ENCODE measurements at regions not wholly inside any gene's neighbourhood (a gene's known extent, or its start where the extent isn't known, plus 50 kb on each side); places are given as distances from the start of the nearest gene placed in this dataset.

DNA sequence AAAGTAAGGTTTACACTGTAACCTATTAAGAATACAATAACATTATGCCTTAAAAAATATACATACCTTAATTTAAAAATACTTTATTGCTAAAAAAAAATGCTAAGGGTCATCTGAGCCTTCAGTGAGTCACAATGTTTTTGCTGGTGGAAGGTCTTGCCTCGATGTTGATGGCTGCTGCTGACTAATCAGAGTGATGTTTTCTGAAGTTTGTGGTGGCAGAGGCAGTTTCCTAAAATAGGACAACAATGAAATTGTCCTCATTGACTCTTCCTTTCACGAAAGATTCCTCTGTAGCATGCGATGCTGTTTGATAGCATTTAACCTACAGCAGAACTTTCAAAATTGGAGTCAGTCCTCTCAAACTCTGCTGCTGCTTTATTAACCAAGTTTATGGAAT, 97.6 kb downstream of the FAT3 start:
- no peak for DNase-seq

DNA sequence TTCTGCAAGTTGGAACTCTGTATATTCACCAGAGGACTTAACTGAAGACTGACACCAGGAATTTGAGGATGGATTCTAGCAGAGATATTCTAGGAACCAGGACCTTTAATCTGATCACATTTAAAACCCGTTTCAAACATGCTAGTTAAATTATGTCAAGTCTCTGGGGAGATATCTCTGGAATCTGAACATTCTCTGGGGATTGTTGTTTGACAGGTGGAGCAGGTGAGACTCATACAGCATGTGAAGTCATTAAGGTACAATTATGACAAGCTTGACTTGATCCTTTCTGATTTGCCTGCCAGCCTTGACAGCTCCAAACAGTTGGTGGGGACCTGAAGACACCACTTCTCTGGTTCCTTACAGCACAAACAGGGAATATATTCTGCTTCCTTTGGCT, 100.3 kb downstream of the FAT3 start:
- DNase-seq: no peak

DNA sequence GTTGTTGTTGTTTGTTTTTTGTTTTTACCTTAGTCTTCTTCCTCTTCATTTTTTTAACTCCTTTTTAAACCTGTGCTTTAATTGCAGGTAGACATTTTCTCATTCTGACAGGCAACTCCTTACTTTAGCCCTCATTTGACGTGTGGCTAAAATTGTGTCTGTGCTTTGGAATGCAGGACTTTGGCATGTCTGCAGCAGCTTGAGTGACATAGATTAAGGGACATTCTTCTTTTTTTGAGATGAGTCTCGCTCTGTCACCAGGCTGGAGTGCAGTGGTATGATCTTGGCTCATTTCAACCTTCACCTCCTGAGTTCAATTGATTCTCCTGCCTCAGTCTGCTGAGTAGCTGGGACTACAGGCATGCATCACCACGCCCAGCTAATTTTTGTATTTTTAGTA, 100.8 kb downstream of the FAT3 start:
- no peak for DNase-seq

DNA sequence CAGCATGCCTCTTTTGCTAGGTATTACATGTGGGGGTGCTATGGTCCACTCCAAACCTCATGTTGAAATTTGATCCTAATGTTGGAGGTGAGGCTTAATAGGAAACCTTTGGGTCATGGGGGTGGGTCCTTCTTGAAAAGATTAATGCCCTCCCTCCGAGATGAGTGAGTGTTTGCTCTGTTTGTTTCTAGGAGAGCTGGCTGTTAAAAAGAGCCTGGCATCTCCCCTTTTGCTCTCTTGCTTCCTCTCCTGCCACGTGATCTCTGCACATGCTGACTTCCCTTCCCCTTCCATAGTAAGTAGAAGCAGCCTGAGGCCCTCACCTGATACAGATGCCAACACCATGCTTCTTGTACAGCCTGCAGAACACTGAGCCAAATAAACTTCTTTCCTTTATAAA, 104.5 kb downstream of the FAT3 start:
- no peak for DNase-seq

DNA sequence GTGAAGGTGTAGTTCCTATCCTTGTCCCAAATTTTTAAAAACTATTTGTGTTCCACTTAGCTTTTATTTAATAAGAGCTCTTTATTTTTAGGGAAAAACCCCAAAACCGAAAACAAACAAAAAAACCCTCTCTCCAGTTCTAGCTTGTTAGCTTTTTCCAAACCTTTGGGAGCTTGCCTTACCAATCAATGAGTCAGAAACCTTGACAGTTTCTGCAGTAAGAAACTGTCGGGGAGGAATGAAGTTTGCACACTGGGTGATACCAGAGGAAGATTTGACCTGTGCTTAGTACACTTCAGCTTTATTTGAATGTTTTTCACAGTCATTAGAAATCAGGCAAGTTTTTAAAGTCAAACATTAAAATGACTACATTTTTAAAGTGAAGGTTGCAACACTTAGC, 105.0 kb downstream of the FAT3 start:
- no peak for DNase-seq

DNA sequence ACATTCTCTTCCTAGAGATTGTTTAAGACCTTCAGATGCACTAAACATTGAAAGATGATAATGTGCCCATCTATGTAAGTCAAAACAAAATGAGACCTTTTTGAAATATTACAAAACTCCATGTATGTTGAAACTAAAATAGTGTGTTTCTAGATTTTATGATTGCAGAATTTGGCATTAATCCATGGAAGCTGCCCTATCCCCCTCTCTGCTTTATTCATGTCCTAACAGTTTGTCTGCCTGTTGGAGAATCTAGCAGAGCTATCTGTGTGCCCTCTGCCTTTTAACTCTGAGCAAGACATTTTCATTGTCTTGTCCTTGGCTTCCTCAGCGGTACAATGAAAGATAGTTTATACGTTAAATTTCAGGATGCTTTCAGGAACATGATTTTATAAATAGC, 105.5 kb downstream of the FAT3 start:
- no peak for DNase-seq

DNA sequence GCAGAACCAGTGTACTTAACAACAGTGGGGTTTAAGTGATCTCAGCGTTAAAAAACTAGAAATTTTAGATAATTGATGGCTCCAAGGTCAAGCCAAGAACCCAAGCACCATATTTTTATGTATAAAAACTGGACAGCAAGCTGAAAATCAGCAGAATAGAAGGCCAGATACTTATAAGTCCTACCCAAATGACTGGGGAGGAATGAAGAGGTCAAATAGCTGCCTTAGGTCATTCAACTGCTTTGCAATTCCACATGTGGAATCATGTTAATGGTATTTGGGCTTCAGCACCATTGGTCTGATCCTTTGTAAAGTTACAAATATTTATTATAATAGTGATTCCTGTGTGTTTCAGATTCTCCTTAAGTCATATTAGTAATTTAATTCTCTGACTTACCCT, 108.4 kb downstream of the FAT3 start:
- DNase-seq: no peak

DNA sequence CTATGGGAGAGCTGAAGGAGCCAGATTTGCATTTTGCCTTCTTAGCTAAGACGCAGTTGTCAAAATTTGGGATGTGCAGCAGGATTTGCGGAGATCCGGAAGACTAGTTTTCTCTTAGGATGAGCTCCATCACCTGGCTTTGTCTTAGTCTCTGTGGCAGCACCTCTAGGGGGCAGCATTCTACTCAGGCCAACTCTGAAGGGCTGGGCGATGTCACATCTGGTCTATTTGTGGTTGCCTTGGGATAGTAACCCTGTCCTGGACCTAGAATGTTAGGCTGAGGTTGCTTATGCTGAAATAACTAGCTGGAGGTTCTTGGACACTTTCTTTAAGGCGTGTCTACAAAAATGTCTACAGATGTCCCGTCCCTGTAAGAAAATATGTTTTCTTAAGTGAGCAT, 116.2 kb downstream of the FAT3 start:
- DNase-seq: no peak

DNA sequence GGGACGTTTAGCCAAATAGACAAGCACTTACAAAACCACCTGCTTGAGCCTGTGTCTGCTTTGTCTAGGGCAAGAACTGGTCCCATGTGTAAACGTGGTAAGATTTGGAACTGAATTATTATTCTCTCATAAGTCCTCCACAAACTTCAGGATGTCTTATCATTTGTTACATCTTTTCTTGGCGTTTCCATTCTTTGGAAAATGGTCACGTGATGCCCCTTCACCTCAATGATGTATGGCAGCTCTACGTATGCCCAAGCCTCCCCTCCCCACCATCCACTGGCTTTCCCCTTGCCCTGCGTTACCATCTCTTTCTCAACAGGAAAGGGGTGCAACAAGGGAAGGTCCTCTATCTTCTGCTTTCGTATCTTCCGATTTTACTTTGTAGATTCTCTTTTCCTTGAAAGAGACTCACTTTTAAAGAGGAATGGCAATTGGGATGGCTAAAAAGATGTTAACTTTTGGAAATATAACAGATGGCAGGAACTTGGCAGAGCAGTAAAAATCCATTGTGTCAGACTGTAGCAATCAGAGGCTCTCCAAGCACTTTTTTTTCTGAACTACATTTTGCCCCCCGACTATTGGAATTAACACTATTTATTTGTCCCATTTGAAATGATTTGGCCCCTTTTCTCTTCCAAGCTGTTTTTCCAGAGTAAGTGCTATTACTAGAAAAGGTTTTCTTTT, 117.6 kb downstream of the FAT3 start:
- DNase-seq: no peak

DNA sequence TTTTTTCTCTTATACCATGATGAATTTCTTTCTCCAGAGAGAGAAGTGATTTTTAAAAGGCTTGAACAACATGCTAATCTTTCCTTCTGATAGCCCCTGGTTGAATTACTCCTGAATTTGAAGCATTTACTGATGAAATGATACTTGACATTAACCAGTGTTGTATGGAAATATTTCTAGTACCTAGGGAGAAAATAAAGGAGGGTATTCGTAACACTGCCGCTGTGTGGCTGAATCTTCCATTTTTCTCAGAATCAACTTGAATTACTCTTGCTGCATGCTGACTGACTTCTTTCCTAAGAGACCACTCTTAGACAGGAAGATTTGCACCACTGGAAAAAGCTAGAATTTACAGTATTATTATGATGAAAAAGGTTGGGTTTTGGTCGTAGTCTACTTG, 118.3 kb downstream of the FAT3 start:
- DNase-seq: no peak

DNA sequence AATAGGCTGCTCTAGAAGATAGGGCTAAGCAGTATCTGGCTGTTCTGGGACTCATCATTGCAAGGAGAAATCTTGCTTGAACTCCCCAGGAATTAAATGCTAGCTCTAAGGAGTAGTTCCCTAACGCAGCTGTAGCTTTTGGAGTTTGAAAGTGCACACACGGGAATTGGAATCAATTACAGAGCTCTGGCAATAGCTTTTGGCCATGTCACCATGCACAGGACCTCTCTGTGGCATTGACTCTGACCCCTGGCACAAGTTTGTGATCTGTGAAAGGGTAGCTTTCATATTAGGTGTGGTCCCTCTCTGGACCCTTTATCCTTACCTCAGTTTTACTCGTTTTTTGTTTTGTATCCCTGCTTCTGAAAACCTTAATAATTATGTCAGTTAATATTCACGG, 121.6 kb downstream of the FAT3 start:
- no peak for DNase-seq

DNA sequence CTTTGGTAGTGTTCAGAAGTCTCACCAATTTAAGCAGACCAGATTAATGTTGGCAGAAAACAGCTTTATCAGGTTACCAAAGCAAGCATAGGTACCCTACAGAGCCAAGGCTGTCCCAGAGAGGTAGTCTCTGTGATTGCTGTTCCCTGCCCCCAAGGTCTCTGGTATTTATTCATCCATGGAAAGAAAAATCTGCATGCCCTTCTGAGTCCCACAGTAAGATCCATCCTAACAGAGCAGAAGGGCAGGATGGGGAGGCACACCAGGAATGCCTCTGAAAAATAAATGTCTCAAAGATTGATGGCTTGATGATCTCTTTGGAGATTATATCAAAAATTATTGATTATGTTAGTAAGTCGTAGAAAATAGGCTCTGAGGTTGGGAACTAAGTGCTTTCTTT, 122.8 kb downstream of the FAT3 start:
- no peak for DNase-seq

DNA sequence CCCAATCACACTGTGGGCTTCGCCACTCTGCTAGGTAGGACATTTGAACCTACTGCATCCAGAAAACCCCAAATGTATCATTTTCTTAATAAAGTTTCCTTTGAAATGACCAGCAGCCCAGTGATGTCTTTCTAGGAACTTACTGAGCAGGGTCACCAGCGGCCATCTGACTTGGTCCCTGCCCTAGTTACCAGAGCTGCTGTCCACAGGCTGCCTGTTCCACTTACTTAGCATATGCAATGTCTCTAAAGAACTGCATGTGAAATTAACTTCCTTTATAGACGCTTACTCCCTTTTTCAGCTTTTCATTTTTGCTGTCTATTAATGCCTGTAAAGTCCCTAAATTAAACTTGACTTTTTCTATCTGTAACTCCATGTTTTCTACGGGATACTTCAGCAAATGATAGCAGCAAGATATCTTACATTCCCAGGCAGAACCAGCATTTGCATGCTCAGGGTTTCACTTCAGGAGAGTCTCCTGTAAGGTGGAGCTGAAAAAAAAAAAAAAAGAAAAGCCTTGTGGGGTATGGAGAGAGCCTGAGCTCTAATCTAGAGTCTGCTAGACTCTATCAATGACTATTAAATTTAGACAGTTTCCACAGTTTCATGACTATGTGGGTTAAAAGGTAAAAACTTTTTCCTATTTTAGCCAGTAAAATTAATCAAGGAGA, 125.0 kb downstream of the FAT3 start:
- no peak for DNase-seq

DNA sequence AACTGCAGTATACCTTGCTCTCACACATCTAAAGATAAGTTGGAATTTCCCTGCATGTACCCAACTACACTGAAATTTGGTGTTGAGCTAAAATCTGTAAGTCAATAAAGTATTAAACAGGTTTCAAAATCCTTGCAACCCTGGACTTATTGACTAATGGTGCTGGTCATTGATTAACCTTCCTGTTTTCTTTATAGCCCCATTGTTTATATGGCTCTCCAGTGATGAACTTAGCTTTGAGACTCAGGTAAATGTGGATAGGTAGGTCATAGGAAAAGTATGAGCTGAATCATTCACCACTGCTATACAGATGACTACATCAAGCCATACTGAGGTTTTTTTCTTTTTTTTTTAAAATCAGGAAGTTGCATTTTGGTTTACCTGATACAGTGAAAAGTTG, 132.7 kb downstream of the FAT3 start:
- DNase-seq: no peak

DNA sequence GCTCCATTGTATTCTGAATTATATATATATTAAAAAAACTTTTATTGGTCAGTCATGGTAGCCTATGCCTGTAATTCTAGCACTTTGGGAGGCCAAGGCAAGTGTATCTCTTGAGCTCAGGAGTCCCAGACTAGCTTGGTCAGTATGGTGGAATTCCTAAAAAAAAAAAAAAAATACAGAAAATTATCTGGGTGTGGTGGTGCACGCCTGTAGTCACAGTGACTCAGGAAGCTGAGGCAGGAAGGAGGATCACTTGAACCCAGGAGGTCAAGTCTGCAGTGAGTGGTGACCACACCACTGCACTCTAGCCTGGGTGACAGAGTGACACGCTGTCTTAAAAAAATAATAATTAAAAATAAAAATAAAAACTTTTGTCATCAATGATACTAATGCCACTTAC, 133.2 kb downstream of the FAT3 start:
- DNase-seq: no peak

DNA sequence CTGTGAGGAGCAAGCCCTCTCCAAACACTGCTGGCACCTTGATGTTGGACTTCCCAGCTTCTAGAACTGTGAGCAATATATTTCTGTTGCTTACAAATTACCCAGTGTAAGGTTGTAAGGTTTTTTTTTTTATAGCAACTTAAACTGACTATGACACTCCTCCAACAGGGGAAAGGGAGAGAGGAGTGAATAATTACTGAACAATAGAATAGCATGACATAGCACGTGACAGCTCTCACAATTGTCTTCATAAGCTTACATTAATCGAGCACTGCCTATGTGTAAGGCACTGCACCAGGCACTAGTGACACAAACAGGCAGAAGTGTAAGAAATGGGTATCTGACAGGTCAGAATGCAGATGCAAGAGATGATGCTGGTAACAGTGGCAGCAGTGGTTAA, 136.9 kb downstream of the FAT3 start:
- no peak for DNase-seq

DNA sequence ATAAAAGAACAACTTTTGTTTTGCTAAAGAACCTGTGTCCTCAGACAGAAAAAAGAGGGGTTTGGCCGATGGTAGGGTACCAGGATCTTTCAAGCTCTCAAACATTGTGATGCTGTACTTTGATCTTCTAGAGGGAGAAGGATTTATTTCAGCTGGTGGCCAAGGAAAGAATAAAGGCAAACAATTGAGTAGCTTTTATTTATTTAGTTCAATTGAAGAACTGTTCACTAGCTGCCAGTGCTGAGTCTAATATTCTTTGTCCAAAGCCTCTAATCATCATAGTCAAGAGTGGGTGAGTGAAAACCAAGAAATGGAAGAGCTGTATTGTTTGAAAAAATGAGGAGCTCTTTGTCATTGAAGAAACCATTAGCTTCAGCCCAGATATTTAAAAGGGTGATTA, 138.4 kb downstream of the FAT3 start:
- no peak for DNase-seq

DNA sequence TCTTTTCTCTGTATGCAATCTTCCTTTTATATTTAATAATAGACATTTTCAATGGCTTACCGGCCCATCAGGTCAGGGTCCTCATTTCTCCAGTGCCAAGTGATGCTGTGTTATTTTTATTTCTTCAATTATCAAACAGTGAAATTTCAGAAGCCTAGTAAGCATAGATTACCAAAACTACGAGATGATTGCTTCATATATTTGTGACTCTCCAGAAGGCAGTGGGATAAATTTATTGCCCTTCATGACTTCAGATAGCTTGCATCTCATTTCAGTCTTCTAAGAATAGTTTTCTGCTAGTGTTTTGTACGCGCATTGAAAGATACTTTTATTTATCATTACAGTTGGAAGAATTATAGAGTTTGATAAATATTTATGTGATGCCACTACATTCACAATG, 139.6 kb downstream of the FAT3 start:
- DNase-seq: no peak

DNA sequence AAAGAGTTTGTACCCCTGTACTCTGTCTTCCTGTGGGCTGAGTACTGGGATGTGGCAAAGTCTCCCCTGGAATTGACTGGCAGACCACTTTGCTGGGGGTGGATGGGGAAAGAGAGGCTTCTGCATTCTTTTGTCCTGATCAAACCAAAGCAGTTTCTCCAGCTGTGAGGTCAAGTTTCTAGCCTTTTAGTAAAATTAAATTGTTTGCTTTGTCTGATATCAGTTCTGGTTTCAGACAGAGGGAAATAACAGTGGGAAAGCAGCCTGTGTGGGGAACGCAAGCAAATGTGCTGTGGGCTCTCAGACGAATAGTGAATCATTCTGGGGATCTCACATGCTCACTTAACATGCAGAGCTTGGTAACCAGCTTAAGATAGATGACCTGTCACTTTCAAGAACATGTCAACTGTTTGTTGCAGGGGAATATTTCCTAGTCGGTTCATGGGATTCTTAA, 151.6 kb downstream of the FAT3 start:
- no peak for DNase-seq

DNA sequence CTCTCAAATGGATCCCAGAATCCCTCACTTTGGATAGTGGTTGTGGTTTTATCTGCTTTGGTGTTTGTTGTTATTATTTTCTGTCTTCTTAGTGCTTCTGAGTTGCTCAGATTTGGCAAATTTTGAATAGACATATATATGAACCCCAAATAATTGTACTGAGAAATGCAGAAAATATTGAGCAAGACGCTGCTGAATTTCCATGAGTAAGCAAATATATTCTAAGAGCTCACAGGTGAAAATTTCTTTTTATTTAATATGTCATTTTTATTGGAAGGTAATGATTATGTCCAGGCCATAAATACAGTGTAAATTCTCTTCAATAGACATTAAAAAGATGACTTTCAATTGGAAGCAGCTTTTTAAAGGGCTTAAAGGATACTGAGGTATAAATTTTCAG, 152.1 kb downstream of the FAT3 start:
- DNase-seq: no peak

DNA sequence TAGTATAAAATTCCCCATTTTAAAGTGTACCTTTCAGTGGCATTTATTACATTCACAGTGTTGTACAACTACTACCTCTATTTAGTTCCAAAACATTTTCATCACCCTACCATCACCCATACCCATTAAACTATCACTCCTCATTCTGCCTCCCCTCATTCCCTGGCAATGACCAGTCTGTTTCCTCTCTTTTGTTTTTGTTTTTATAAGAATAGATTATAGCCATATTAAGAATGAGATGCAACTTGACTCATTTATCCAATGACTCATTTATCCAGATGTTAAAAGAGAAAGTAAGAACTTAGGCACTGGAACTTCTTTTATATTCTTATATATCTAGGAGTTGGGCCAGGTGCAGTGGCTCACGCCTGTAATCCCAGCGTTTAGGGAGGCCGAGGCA, 156.3 kb downstream of the FAT3 start:
- DNase-seq: no peak

DNA sequence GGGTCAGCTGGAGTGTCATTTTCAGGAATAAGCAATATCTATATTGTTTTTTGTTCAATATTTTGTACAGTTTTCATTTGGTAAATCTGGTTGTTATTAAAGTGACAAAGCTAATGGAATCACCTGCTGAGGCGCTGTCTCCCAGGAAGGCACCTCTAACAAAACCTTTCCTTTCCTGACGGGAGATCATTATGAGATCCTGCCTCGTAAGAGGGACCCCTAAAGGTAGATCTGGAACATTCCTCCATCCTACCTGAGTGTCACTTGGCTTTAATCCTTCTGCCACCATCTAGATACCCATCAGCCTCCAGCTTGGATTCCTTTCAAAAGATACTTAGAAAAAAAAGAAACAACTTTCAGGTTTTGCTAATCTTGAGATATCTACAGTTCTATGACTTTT, 157.7 kb downstream of the FAT3 start:
- DNase-seq: no peak

DNA sequence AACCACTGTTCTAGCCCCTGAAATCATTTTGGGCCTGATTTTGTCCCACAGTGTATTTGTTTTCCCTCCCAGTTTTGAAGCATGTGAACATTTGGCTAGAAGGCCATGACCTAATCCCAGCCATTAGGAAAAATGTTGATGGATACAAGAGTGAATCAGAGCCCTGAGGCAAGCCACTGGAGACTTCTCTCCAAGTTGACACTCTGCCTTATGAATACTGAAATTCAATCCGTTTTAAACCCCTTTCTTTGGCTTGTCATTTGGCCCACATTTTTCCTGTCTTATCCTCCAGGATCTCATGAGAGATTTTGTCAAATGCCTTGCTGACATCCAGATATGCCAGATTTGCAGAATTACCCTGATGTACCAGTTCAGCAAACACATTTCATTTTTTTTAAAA, 158.8 kb downstream of the FAT3 start:
- DNase-seq: no peak

DNA sequence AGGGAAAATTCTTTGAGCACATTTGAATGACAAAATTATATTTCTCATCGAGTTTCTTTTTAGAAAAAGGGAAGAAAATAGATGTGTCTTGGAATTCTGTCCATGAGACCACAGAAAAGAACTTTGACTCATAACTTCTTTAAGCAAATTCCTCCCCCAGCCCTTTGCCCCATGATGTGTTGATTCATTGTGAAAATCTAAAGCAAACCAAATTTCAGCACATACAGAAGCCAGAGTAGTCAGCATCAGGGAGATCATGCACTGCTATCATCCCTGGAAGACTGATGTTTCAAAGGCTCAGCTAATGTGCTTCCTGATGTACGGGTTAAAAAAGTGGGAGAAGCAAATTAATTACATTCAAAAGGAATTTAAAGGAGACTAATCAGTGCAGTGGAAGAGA, 159.7 kb downstream of the FAT3 start:
- no peak for DNase-seq

DNA sequence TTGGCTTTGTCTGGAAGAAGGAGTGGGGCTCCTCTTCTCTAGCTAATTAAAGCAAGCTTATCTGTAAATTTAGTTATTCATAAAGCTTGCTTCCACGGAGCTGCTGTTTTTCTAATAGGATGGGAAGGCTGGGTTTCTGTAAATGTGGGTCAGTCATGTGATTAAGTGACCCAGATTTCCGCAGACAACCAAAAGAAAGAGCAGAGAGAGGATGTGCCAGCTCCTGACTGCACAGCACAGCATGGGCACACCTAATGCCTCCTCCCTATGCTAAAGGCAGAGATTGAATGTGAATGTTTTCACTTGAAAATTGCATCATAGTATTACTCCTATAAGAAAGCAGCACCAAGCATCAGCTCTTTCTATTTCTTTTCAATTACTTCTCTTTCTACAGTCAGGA, 160.2 kb downstream of the FAT3 start:
- no peak for DNase-seq

Measured in inflammatory macrophage treated with lipopolysaccharide for 1 hour (primary cell).